GM10266 (cell line): ENCODE measurements at regions not wholly inside any gene's neighbourhood (a gene's known extent, or its start where the extent isn't known, plus 50 kb on each side); places are given as distances from the start of the nearest gene placed in this dataset.

ENCODE experiments used
- DNase-seq: peaks from one replicate; pipeline ENCODE4 v3.0.0; 2012; ENCODE audit errors: extremely low spot score
- CTCF ChIP-seq: IDR thresholded peaks from 2 replicates; pipeline ENCODE4 v1.5.1; 2012; ENCODE audit warnings: mild to moderate bottlenecking, low read depth; ENCODE audit not compliant: control insufficient read depth, insufficient read depth; ENCODE audit errors: missing control alignments

GRCh38 chr2:120465701-120465988 is 119.7 kb downstream of the INHBB start:
- no peak for TF ChIP-seq CTCF
- DNase-seq, result no peak

GRCh38 chr2:120465989-120466703 is 120.2 kb downstream of the INHBB start:
- no peak for TF ChIP-seq CTCF
- DNase-seq, result no peak

- DNase-seq, result no peak
- no peak for TF ChIP-seq CTCF
Measured at GRCh38 chr2:120466704-120467054, 120.7 kb downstream of the INHBB start.

- no peak for TF ChIP-seq CTCF
- no peak for DNase-seq
Measured at GRCh38 chr2:120468136-120468535, 122.2 kb downstream of the INHBB start.

GRCh38 chr2:120469426-120469825 is 123.5 kb downstream of the INHBB start:
- TF ChIP-seq CTCF, result no peak

GRCh38 chr2:120470041-120470965 is 124.4 kb downstream of the INHBB start:
- no peak for TF ChIP-seq CTCF
- DNase-seq, result no peak

More at GRCh38 chr2:120469426-120469825, 123.5 kb downstream of the INHBB start:
- no peak for DNase-seq

GRCh38 chr2:120471166-120471565 is 125.2 kb downstream of the INHBB start:
- no peak for DNase-seq
- TF ChIP-seq CTCF, result no peak
